A549 (cell line): ENCODE measurements at regions not wholly inside any gene's neighbourhood (a gene's known extent, or its start where the extent isn't known, plus 50 kb on each side); places are given as distances from the start of the nearest gene placed in this dataset.

Source experiments
- ATAC-seq, 2 experiments: fragments of 200-7000 bp in 1 of 2; fragments of >200 bp in 1 of 2; cut with Nextera tagmentation in 1 of 2; cut with Tn5 transposase in 1 of 2; 3 replicates each; pipeline versions ENCODE4 v1.8.0 to v1.9.1; 2018 to 2020; ENCODE audit warnings: mild to moderate bottlenecking in 1 of 2, moderate library complexity in 1 of 2
- CTCF ChIA-PET: fragments of 300-600 bp; sonication (Branson Sonifier 250); formaldehyde crosslinking; extraction: SDS; loops from one replicate; lab custom pipeline; 2021; ENCODE audit warnings: antibody characterized with exemption, inconsistent platforms; lab: Yijun Ruan, JAX
- POLR2A ChIA-PET: fragments of 350-600 bp; formaldehyde crosslinking; extraction: SDS; loops from one replicate; lab custom pipeline; 2021; ENCODE audit warnings: antibody characterized with exemption, inconsistent platforms; lab: Yijun Ruan, JAX
- DNase-seq, 2 experiments: peaks; one replicate each; pipeline versions ENCODE4 v3.0.0 to v3.0.0-alpha.2; 2011 to 2016; ENCODE audit warnings: low read depth in 1 of 2, low spot score in 1 of 2
- FAIRE-seq: peaks from 2 replicates; lab custom pipeline; 2011; peaks lifted over from hg19 to GRCh38; lab: Jason Lieb, UNC
- H3K27ac ChIP-seq, 2 experiments: fragments of >200 bp; sonication (Bioruptor Twin); formaldehyde crosslinking; 3 replicates each; pipeline ENCODE4 v1.5.1; 2016 to 2017
- H3K4me1 ChIP-seq: fragments of >200 bp; sonication (Bioruptor Twin); formaldehyde crosslinking; 3 replicates; pipeline ENCODE4 v1.6.1; 2016
- H3K4me2 ChIP-seq: fragments of >200 bp; sonication (Bioruptor Twin); formaldehyde crosslinking; 3 replicates; pipeline ENCODE4 v1.6.1; 2016
- H3K4me3 ChIP-seq: fragments of >200 bp; sonication (Bioruptor Twin); formaldehyde crosslinking; 3 replicates; pipeline ENCODE4 v1.5.1; 2016
- H3K9me3 ChIP-seq: fragments of >200 bp; sonication (Bioruptor Twin); formaldehyde crosslinking; 3 replicates; pipeline ENCODE4 v1.6.1; 2016
- CBX8 ChIP-seq: fragments of 200-600 bp; sonication (generic); IDR thresholded peaks from 2 replicates; pipeline ENCODE4 v1.6.1; 2016
- CEBPB ChIP-seq, 2 experiments: fragments of >200 bp in 1 of 2; sonication (Bioruptor Twin) in 1 of 2; formaldehyde crosslinking in 1 of 2; IDR thresholded peaks; 2 replicates each; pipeline ENCODE4 v1.6.1; 2012 to 2016
- EP300 ChIP-seq, 2 experiments: fragments of >200 bp; sonication (Bioruptor Twin); formaldehyde crosslinking; IDR thresholded peaks; 2 replicates in 1 of 2; 3 replicates in 1 of 2; pipeline ENCODE4 v1.6.1; 2016 to 2017
- FOSB ChIP-seq: fragments of 250-450 bp; sonication (Bioruptor Pico); IDR thresholded peaks from 2 replicates; pipeline ENCODE4 v1.5.0; 2020; ENCODE audit warnings: mild to moderate bottlenecking, moderate library complexity
- HES2 ChIP-seq: fragments of >200 bp; sonication (Bioruptor Twin); formaldehyde crosslinking; IDR thresholded peaks from 2 replicates; pipeline ENCODE4 v1.6.1; 2016
- HEYL ChIP-seq: fragments of 250-450 bp; sonication (Bioruptor Pico); IDR thresholded peaks from 2 replicates; pipeline ENCODE4 v1.8.0; 2021; ENCODE audit warnings: mild to moderate bottlenecking, moderate library complexity
- HOXA7 ChIP-seq: fragments of 250-450 bp; sonication (Bioruptor Pico); IDR thresholded peaks from 2 replicates; pipeline ENCODE4 v1.5.0; 2020; ENCODE audit warnings: mild to moderate bottlenecking, moderate library complexity
- HOXB13 ChIP-seq: fragments of 250-450 bp; sonication (Bioruptor Pico); IDR thresholded peaks from 2 replicates; pipeline ENCODE4 v1.5.0; 2020; ENCODE audit warnings: low read depth, mild to moderate bottlenecking, moderate library complexity
- JUNB ChIP-seq: fragments of >200 bp; sonication (Bioruptor Twin); formaldehyde crosslinking; IDR thresholded peaks from 2 replicates; pipeline ENCODE4 v1.6.1; 2016
- KDM1A ChIP-seq: fragments of 200-600 bp; sonication (generic); IDR thresholded peaks from 2 replicates; pipeline ENCODE4 v1.6.1; 2016; ENCODE audit warnings: low read depth, mild to moderate bottlenecking
- MAFK ChIP-seq: fragments of 450-650 bp; IDR thresholded peaks from 2 replicates; pipeline ENCODE4 v1.6.1; 2014; ENCODE audit not compliant: partially characterized antibody
- RAD21 ChIP-seq, 2 experiments: fragments of >200 bp in 1 of 2; sonication (Bioruptor Twin) in 1 of 2; formaldehyde crosslinking in 1 of 2; IDR thresholded peaks in 1 of 2; conservative IDR thresholded peaks in 1 of 2; 2 replicates in 1 of 2; 3 replicates in 1 of 2; pipeline ENCODE4 v1.6.1; 2012 to 2018; ENCODE audit warnings: inconsistent platforms in 1 of 2
- RFX5 ChIP-seq: fragments of 450-650 bp; IDR thresholded peaks from 2 replicates; pipeline ENCODE4 v1.7.1; 2014; ENCODE audit warnings: antibody characterized with exemption, mild to moderate bottlenecking, moderate library complexity
- RNF2 ChIP-seq: fragments of 200-600 bp; sonication (generic); IDR thresholded peaks from 2 replicates; pipeline ENCODE4 v1.6.1; 2016; ENCODE audit warnings: low read depth, mild to moderate bottlenecking, antibody characterized with exemption, moderate library complexity, borderline replicate concordance
- WGBS: methylation state at CpG from one replicate; pipeline ENCODE4 v1.1.6; 2017; ENCODE audit errors: missing lambda C conversion rate; 5-methylcytosine and 5-hydroxymethylcytosine counted together
- TF ChIP-seq, protein P1 (sequence below): fragments of 200-600 bp; sonication (generic); IDR thresholded peaks from 2 replicates; pipeline ENCODE4 v1.6.1; 2016; ENCODE audit warnings: antibody characterized with exemption, mild to moderate bottlenecking, moderate library complexity

- FAIRE-seq, result no peak
- H3K4me3 ChIP-seq, result no peak overlapping the region
- WGBS, result 26% methylated on average over 7 of the region's 7 CpGs
- no peaks in the 10 kb centered on the region for H3K4me1 ChIP-seq
- H3K27ac ChIP-seq, result no peak overlapping the region
- POLR2A ChIA-PET, result no interaction called here
- no peak for ATAC-seq
- no peak for TF ChIP-seq CBX8
- no peak for TF ChIP-seq JUNB
- TF ChIP-seq RFX5, result no peak
- TF ChIP-seq HEYL, result no peak
- TF ChIP-seq FOSB (CRISPR knock-in tag), result no peak
- TF ChIP-seq HOXB13 (CRISPR knock-in tag), result no peak
- TF ChIP-seq HES2, result no peak
- no peak for TF ChIP-seq HOXA7
- CTCF ChIA-PET, result no interaction called here
- no peak overlapping the region for H3K4me2 ChIP-seq
- H3K9me3 ChIP-seq, result no peaks in the 10 kb centered on the region
- no peak for DNase-seq
Measured at GRCh38 chr1:95655321-95656020, 421.5 kb downstream of the RWDD3 start.

GRCh38 chr1:95657248-95657647, 423.2 kb downstream of the RWDD3 start:
- CTCF ChIA-PET, result no interaction called here
- no peak for FAIRE-seq
- 23% methylated on average over 4 of the region's 4 CpGs for WGBS

DNA sequence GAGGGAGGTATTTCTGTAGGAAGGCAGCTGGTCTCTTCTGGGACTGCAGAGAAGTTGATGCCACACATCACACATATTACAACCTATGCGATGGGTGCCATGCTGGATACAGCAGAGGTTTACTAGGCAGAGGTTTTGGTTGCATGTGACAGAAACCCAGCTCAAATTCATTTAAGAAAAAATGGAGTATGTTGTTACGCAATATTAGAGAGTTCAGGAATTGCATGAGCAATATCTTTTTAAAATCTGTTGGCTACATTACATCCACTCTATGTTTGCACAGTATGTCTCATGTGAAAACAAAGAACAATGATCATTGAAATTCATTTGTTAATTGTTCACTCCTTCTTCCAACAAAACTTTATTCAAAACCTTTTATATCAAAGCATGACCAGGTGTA, 425.2 kb downstream of the RWDD3 start:
- CTCF ChIA-PET, result no interaction called here
- Histone ChIP-seq H3K9me3 (no peaks in the 10 kb centered on the region; the same call in 2 of the 3 replicates), H3K4me1 (no peaks in the 10 kb centered on the region), H3K4me3 (no peak overlapping the region), H3K4me2 (no peak overlapping the region), H3K27ac (no peak overlapping the region)
- DNase-seq (no peak), ATAC-seq (no peak), FAIRE-seq (no peak)
- POLR2A ChIA-PET, result no interaction called here
- peak in 1 of 2 experiments; percentile 20; a peak in 1 of 4 replicates for TF ChIP-seq CEBPB (IDR thresholded peaks at IDR 0.05)
- TF ChIP-seq EP300 (IDR thresholded peaks at IDR 0.05), result no peak
- WGBS, result 65% methylated on average over 2 of the region's 2 CpGs

More at GRCh38 chr1:95657248-95657647, 423.2 kb downstream of the RWDD3 start:
- Histone ChIP-seq H3K4me2 (no peak overlapping the region), H3K4me1 (no peaks in the 10 kb centered on the region), H3K9me3 (no peaks in the 10 kb centered on the region), H3K4me3 (no peak overlapping the region), H3K27ac (no peak overlapping the region)
- POLR2A ChIA-PET, result no interaction called here
- no peak for ATAC-seq
- TF ChIP-seq, protein P1, sequence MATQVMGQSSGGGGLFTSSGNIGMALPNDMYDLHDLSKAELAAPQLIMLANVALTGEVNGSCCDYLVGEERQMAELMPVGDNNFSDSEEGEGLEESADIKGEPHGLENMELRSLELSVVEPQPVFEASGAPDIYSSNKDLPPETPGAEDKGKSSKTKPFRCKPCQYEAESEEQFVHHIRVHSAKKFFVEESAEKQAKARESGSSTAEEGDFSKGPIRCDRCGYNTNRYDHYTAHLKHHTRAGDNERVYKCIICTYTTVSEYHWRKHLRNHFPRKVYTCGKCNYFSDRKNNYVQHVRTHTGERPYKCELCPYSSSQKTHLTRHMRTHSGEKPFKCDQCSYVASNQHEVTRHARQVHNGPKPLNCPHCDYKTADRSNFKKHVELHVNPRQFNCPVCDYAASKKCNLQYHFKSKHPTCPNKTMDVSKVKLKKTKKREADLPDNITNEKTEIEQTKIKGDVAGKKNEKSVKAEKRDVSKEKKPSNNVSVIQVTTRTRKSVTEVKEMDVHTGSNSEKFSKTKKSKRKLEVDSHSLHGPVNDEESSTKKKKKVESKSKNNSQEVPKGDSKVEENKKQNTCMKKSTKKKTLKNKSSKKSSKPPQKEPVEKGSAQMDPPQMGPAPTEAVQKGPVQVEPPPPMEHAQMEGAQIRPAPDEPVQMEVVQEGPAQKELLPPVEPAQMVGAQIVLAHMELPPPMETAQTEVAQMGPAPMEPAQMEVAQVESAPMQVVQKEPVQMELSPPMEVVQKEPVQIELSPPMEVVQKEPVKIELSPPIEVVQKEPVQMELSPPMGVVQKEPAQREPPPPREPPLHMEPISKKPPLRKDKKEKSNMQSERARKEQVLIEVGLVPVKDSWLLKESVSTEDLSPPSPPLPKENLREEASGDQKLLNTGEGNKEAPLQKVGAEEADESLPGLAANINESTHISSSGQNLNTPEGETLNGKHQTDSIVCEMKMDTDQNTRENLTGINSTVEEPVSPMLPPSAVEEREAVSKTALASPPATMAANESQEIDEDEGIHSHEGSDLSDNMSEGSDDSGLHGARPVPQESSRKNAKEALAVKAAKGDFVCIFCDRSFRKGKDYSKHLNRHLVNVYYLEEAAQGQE, result no peak
- peak; percentile 38 for TF ChIP-seq MAFK
- TF ChIP-seq, all 56 proteins: peak for 1
- DNase-seq, result no peak

- no peak for ATAC-seq
- no peak for TF ChIP-seq RNF2
- no peak for TF ChIP-seq HES2
- no peak for TF ChIP-seq KDM1A
- TF ChIP-seq FOSB (CRISPR knock-in tag), result no peak
- no peak for TF ChIP-seq CEBPB (IDR thresholded peaks at IDR 0.05)
- TF ChIP-seq RAD21 (conservative IDR thresholded peaks at IDR 0.05 in 1 of 2, IDR thresholded peaks at IDR 0.05 in 1 of 2), result no peak
- Histone ChIP-seq H3K9me3 (no peaks in the 10 kb centered on the region; the same call in 2 of the 3 replicates), H3K27ac (no peak overlapping the region), H3K4me3 (no peak overlapping the region), H3K4me1 (no peaks in the 10 kb centered on the region), H3K4me2 (no peak overlapping the region)
- DNase-seq, result no peak
- 10% methylated on average over 4 of the region's 4 CpGs for WGBS
- CTCF ChIA-PET, result no interaction called here
- no peak for FAIRE-seq
- POLR2A ChIA-PET, result no interaction called here
Measured at GRCh38 chr1:95659588-95659987, 425.6 kb downstream of the RWDD3 start.
